ENCODE measurements at regions not wholly inside any gene's neighbourhood (a gene's known extent, or its start where the extent isn't known, plus 50 kb on each side); places are given as distances from the start of the nearest gene placed in this dataset.

GRCh38 chrX:113300580-113300979 lies 459.9 kb upstream of the AMOT start:
- no peak for TF ChIP-seq CTCF (IDR thresholded peaks at IDR 0.05; ENCODE audit: low read length)
- TF ChIP-seq EZH2 (IDR thresholded peaks at IDR 0.05; ENCODE audit: borderline replicate concordance, low read length), result no peak

Data from OCI-LY1 (cell line).